Psoas muscle (tissue), 7 donors: ENCODE measurements at regions not wholly inside any gene's neighbourhood (a gene's known extent, or its start where the extent isn't known, plus 50 kb on each side); places are given as distances from the start of the nearest gene placed in this dataset.

ENCODE experiments used
- ATAC-seq, 4 donors: fragments of 200-7000 bp; cut with Tn5 transposase; one replicate each; pipeline ENCODE4 v1.9.1; 2020; ENCODE audit warnings: moderate library complexity in 3 of 4, mild to moderate bottlenecking in 2 of 4
- DNase-seq, 2 donors: peaks; one replicate each; pipeline ENCODE4 v3.0.0-alpha.2; 2020
- H3K27ac ChIP-seq: fragments of 200-600 bp; one replicate; pipeline ENCODE4 v1.8.0; 2022
- H3K27me3 ChIP-seq, 3 donors: fragments of 200-600 bp in 1 of 3; one replicate each; pipeline versions ENCODE4 v1.6.1 to v1.8.0; 2013 to 2022; ENCODE audit warnings: low read length in 2 of 3, mild to moderate bottlenecking in 2 of 3, moderate library complexity in 1 of 3; ENCODE audit not compliant: insufficient read depth in 3 of 3
- H3K36me3 ChIP-seq, 2 donors: fragments of 200-600 bp in 1 of 2; one replicate each; pipeline versions ENCODE4 v1.6.1 to v1.8.0; 2013 to 2022; ENCODE audit warnings: low read depth in 1 of 2, mild to moderate bottlenecking in 1 of 2, moderate library complexity in 1 of 2; ENCODE audit not compliant: insufficient read depth in 1 of 2
- H3K4me1 ChIP-seq: fragments of 200-600 bp; one replicate; pipeline ENCODE4 v1.8.0; 2022
- H3K4me3 ChIP-seq: fragments of 200-600 bp; one replicate; pipeline ENCODE4 v1.8.0; 2022; ENCODE audit warnings: mild to moderate bottlenecking
- H3K9me3 ChIP-seq: fragments of 200-600 bp; one replicate; pipeline ENCODE4 v1.8.0; 2022
- CTCF ChIP-seq: fragments of 200-600 bp; IDR thresholded peaks from one replicate; pipeline ENCODE4 v1.8.0; 2022; ENCODE audit warnings: antibody characterized with exemption
- WGBS, 3 donors: extraction: QIAGEN DNeasy Blood & Tissue Kit; methylation state at CpG; one replicate each; pipeline versions ENCODE4 v1.1.6 to v1.1.7; 2013; 5-methylcytosine and 5-hydroxymethylcytosine counted together
- intact Hi-C, 2 donors: fragments of 100-400 bp; cut with DNase I; formaldehyde crosslinking; loops; one replicate each; pipeline versions ENCODE4 v1.11.0 to v1.14.2; 2022
- donor health status: healthy with polysubstance abuse.
- donor health status: DM: no; HTN: no; CAD: no; lungs with moderate emphysema.
- donor health status: Bipolar disorder and iron deficiency.
- donor health status: healthy.
- donor health status: DM: yes; HTN: yes; CAD: no.
- donor health status: DM: no; HTN: no; CAD: no.
- donor health status: DM: yes; HTN: yes; CAD: no.

- no peak for TF ChIP-seq CTCF
- no peaks in the 10 kb centered on the region for H3K36me3 ChIP-seq
- no peaks in the 10 kb centered on the region for H3K4me1 ChIP-seq
- DNase-seq (no peak), ATAC-seq (no peak)
- no peaks in the 10 kb centered on the region for H3K9me3 ChIP-seq
- no peak overlapping the region for H3K27ac ChIP-seq
- no peak overlapping the region for H3K4me3 ChIP-seq
- WGBS, 3 donors: 72 to 77% (median 76%) methylated on average over 6 of the region's 6 CpGs
- intact Hi-C loops: no loop called here
- H3K27me3 ChIP-seq: no peaks in the 10 kb centered on the region
These were observed 215.3 kb upstream of the FSHR start for GRCh38 chr2:49369650-49370049.

- DNase-seq: no peak
- WGBS, 3 donors: 29 to 46% (median 40%) methylated on average over 2 of the region's 2 CpGs
- H3K9me3 ChIP-seq: no peaks in the 10 kb centered on the region
- no peaks in the 10 kb centered on the region for H3K36me3 ChIP-seq
- H3K4me1 ChIP-seq: no peaks in the 10 kb centered on the region
- H3K4me3 ChIP-seq: no peak overlapping the region
- intact Hi-C loops: no loop called here
- H3K27ac ChIP-seq: no peak overlapping the region
- ATAC-seq: no peak
- no peak for TF ChIP-seq CTCF
- H3K27me3 ChIP-seq: no peaks in the 10 kb centered on the region
These were observed 214.8 kb upstream of the FSHR start for GRCh38 chr2:49369101-49369500.

DNA sequence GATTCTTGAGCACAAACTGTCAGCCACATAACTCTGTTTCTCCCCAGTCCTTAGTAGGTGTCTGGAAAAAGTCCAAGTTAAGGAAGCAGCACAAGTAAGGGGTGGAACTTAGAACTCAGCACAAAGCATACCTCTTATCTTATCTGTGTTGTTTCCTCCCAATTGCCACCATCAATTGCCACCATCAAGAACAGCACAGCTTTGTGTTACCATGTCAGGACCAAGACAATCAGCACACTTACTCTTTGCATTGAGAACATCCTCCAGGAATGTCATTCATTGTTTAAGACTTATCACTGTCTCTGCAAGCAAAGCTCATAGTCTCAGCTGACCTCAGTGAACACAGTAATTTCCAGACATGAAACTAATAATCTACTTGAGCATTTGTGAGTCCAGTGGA is 212.7 kb upstream of the FSHR start:
- DNase-seq (no peak), ATAC-seq (no peak)
- no peak for TF ChIP-seq CTCF
- intact Hi-C loops: no loop called here
- Histone ChIP-seq H3K27ac (no peak overlapping the region), H3K4me1 (no peaks in the 10 kb centered on the region), H3K9me3 (no peaks in the 10 kb centered on the region), H3K4me3 (no peak overlapping the region), H3K36me3 (no peaks in the 10 kb centered on the region), H3K27me3 (no peaks in the 10 kb centered on the region)

DNA sequence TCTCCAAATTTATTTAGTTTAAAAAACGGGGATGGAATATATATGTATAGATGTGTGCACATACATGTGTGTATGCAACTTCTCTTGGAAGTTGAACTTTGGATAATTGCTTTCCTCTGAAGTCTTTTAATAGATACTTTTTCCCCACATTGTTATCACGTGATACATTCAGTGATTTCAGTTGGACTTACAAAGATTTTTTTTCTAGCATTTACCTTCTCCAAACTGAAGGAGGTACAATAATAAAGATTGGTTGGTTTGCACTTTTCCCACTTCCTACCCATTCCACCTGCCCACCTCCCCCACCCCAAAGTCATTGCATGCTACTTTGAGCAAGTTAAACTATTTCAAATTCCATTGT is 206.1 kb upstream of the FSHR start:
- Histone ChIP-seq H3K27ac (no peak overlapping the region), H3K4me3 (no peak overlapping the region), H3K27me3 (no peaks in the 10 kb centered on the region), H3K9me3 (no peaks in the 10 kb centered on the region), H3K4me1 (no peaks in the 10 kb centered on the region), H3K36me3 (no peaks in the 10 kb centered on the region)
- WGBS, 3 donors: 23 to 47% (median 33%) methylated on average over 2 of the region's 2 CpGs
- intact Hi-C loops: no loop called here
- ATAC-seq: no peak
- TF ChIP-seq CTCF: no peak
- no peak for DNase-seq

GRCh38 chr2:49359721-49360406 is 205.5 kb upstream of the FSHR start:
- ATAC-seq: no peak
- no peak for TF ChIP-seq CTCF
- Histone ChIP-seq H3K4me3 (no peak overlapping the region), H3K27me3 (no peaks in the 10 kb centered on the region), H3K9me3 (no peaks in the 10 kb centered on the region), H3K27ac (no peak overlapping the region), H3K36me3 (no peaks in the 10 kb centered on the region), H3K4me1 (no peaks in the 10 kb centered on the region)
- DNase-seq: no peak
- intact Hi-C loops: no loop called here
- WGBS, 3 donors: 23 to 44% (median 34%) methylated on average over 2 of the region's 2 CpGs
